Tibial nerve (tissue), 4 donors: ENCODE measurements at regions not wholly inside any gene's neighbourhood (a gene's known extent, or its start where the extent isn't known, plus 50 kb on each side); places are given as distances from the start of the nearest gene placed in this dataset.

Experiments
- CTCF ChIP-seq, 5 experiments: fragments of 200-600 bp in 3 of 5; fragments of 450-650 bp in 2 of 5; sonication (generic) in 3 of 5; IDR thresholded peaks; one replicate each; pipeline ENCODE4 v1.5.1; 2016 to 2019; ENCODE audit warnings: antibody characterized with exemption in 5 of 5, mild to moderate bottlenecking in 3 of 5, moderate library complexity in 2 of 5
- EP300 ChIP-seq, 2 donors: sonication (generic); formaldehyde crosslinking; IDR thresholded peaks; one replicate each; pipeline ENCODE4 v1.6.1; 2017; ENCODE audit warnings: antibody characterized with exemption in 2 of 2, mild to moderate bottlenecking in 1 of 2
- POLR2A ChIP-seq, 2 donors: fragments of 450-650 bp; IDR thresholded peaks; one replicate each; pipeline ENCODE4 v1.6.1; 2017; ENCODE audit warnings: antibody characterized with exemption in 2 of 2, mild to moderate bottlenecking in 2 of 2, moderate library complexity in 2 of 2

GRCh38 chr2:180191432-180192124 is 184.5 kb upstream of the CWC22 start:
- TF ChIP-seq CTCF (IDR thresholded peaks at IDR 0.05), result no peak
- TF ChIP-seq POLR2A (IDR thresholded peaks at IDR 0.05), result no peak
- no peak for TF ChIP-seq EP300 (IDR thresholded peaks at IDR 0.05)
